ENCODE measurements at regions not wholly inside any gene's neighbourhood (a gene's known extent, or its start where the extent isn't known, plus 50 kb on each side); places are given as distances from the start of the nearest gene placed in this dataset.

GRCh38 chr5:27900761-27901160 lies 862.4 kb upstream of the CDH9 start:
- TF ChIP-seq CTCF (IDR thresholded peaks at IDR 0.05) (no peak), POLR2A (IDR thresholded peaks at IDR 0.05) (no peak)

All from Peyer's patch (tissue), 4 donors.